B cell (primary cell): ENCODE measurements at regions not wholly inside any gene's neighbourhood (a gene's known extent, or its start where the extent isn't known, plus 50 kb on each side); places are given as distances from the start of the nearest gene placed in this dataset.

ENCODE experiments used
- ATAC-seq: fragments of 200-7000 bp; cut with Tn5 transposase; one replicate; pipeline ENCODE4 v1.10.0; 2021; ENCODE audit warnings: low read depth, mild to moderate bottlenecking, moderate number of reproducible peaks, moderate library complexity
- CTCF ChIA-PET: fragments of 350-600 bp; sonication (Branson Sonifier 250); formaldehyde crosslinking; loops from one replicate; lab custom pipeline; 2021; ENCODE audit warnings: antibody characterized with exemption, inconsistent platforms; lab: Charles Lee
- POLR2A ChIA-PET: fragments of 350-600 bp; sonication (Branson Sonifier 250); formaldehyde crosslinking; loops from one replicate; lab custom pipeline; 2021; ENCODE audit warnings: antibody characterized with exemption; lab: Charles Lee
- DNase-seq: peaks from one replicate; pipeline ENCODE4 v3.0.0; 2013
- H2AFZ ChIP-seq: 2 replicates; pipeline ENCODE4 v1.6.1; 2012; ENCODE audit warnings: mild to moderate bottlenecking, low read depth, low read length; ENCODE audit not compliant: insufficient read depth, poor library complexity, severe bottlenecking
- H3K27ac ChIP-seq, 2 donors: 1 replicate in 1 of 2; 2 replicates in 1 of 2; pipeline ENCODE4 v1.5.1; 2012 to 2013; ENCODE audit warnings: low read length in 2 of 2, mild to moderate bottlenecking in 2 of 2, moderate library complexity in 1 of 2
- H3K27me3 ChIP-seq, 4 experiments: fragments of 200-600 bp in 1 of 4; sonication (generic) in 1 of 4; replicated peaks in 1 of 4; 1 replicate in 2 of 4; 2 replicates in 2 of 4; pipeline versions ENCODE4 v1.6.1 to v1.7.0; 2013 to 2016; ENCODE audit warnings: low read length in 3 of 4, mild to moderate bottlenecking in 2 of 4, mixed read lengths in 1 of 4, moderate library complexity in 1 of 4; ENCODE audit not compliant: insufficient read depth in 4 of 4, control insufficient read depth in 3 of 4; ENCODE audit errors: control extremely low read depth in 1 of 4
- H3K36me3 ChIP-seq, 2 experiments: replicated peaks in 1 of 2; 1 replicate in 1 of 2; 2 replicates in 1 of 2; pipeline versions ENCODE4 v1.6.1 to v1.7.1; 2013; ENCODE audit warnings: low read length in 1 of 2; ENCODE audit not compliant: insufficient read depth in 2 of 2, control insufficient read depth in 1 of 2; ENCODE audit errors: control extremely low read depth in 1 of 2, extremely low read depth in 1 of 2
- H3K4me1 ChIP-seq, 2 donors: fragments of 200-600 bp in 1 of 2; sonication (generic) in 1 of 2; 1 replicate in 1 of 2; 2 replicates in 1 of 2; pipeline versions ENCODE4 v1.5.1 to v1.6.1; 2013 to 2017; ENCODE audit warnings: low read length in 2 of 2; ENCODE audit not compliant: control insufficient read depth in 2 of 2, insufficient read depth in 2 of 2
- H3K4me2 ChIP-seq: replicated peaks from 2 replicates; pipeline ENCODE3; 2012; ENCODE audit warnings: mild to moderate bottlenecking, low read depth, low read length; ENCODE audit not compliant: poor library complexity, severe bottlenecking
- H3K4me3 ChIP-seq, 5 experiments: fragments of 200-600 bp in 1 of 5; sonication (generic) in 1 of 5; 1 replicate in 3 of 5; 2 replicates in 2 of 5; pipeline versions ENCODE4 v1.5.1 to v1.7.0; 2011 to 2016; ENCODE audit warnings: low read length in 4 of 5, mild to moderate bottlenecking in 4 of 5, low read depth in 2 of 5, control low read depth in 1 of 5, moderate library complexity in 1 of 5; ENCODE audit not compliant: insufficient read depth in 1 of 5; ENCODE audit errors: control extremely low read depth in 1 of 5, extremely low read depth in 1 of 5
- H3K79me2 ChIP-seq: fragments of 200-600 bp; sonication (generic); one replicate; pipeline ENCODE4 v1.6.0; 2016; ENCODE audit warnings: low read length; ENCODE audit not compliant: control insufficient read depth, insufficient read depth
- H3K9ac ChIP-seq: fragments of 200-600 bp; sonication (generic); 2 replicates; pipeline ENCODE4 v1.6.1; 2017; ENCODE audit warnings: mild to moderate bottlenecking, low read length, moderate library complexity
- H3K9me3 ChIP-seq, 3 donors: one replicate each; pipeline versions ENCODE4 v1.6.1 to v1.7.1; 2013; ENCODE audit warnings: low read length in 2 of 3; ENCODE audit not compliant: control insufficient read depth in 2 of 3, insufficient read depth in 1 of 3; ENCODE audit errors: control extremely low read depth in 1 of 3
- H4K20me1 ChIP-seq: 2 replicates; pipeline ENCODE4 v1.6.0; 2012; ENCODE audit warnings: mild to moderate bottlenecking, low read length; ENCODE audit not compliant: insufficient read depth, control insufficient read depth, poor library complexity, severe bottlenecking
- H3K27ac Mint-ChIP-seq: one replicate; pipeline ENCODE4 v1.8.0; 2021; ENCODE audit warnings: mixed read lengths
- H3K27me3 Mint-ChIP-seq: one replicate; pipeline ENCODE4 v1.8.0; 2021; ENCODE audit warnings: mixed read lengths
- H3K4me1 Mint-ChIP-seq: one replicate; pipeline ENCODE4 v1.8.0; 2021; ENCODE audit warnings: mixed read lengths
- H3K4me3 Mint-ChIP-seq: one replicate; pipeline ENCODE4 v1.8.0; 2021; ENCODE audit warnings: mixed read lengths
- H3K9me3 Mint-ChIP-seq: one replicate; pipeline ENCODE4 v1.8.0; 2022; ENCODE audit warnings: mixed read lengths; ENCODE audit not compliant: insufficient read depth
- CTCF ChIP-seq: fragments of 200-600 bp; IDR thresholded peaks from one replicate; pipeline ENCODE4 v1.8.0; 2022; ENCODE audit warnings: antibody characterized with exemption, mild to moderate bottlenecking
- EZH2 ChIP-seq: IDR thresholded peaks from 2 replicates; pipeline ENCODE4 v1.6.1; 2012; ENCODE audit warnings: borderline replicate concordance, low read depth, mild to moderate bottlenecking, moderate library complexity, low read length; ENCODE audit not compliant: insufficient read depth, poor library complexity, severe bottlenecking
- WGBS: methylation state at CpG from one replicate; pipeline ENCODE4 v1.1.5; 2013; ENCODE audit warnings: missing lambda C conversion rate; ENCODE audit not compliant: insufficient coverage; 5-methylcytosine and 5-hydroxymethylcytosine counted together
- intact Hi-C: fragments of 100-400 bp; cut with micrococcal nuclease; formaldehyde crosslinking; loops from one replicate; pipeline ENCODE4 v1.10.0; 2022

- ChIA-PET CTCF (no interaction called here), POLR2A (no interaction called here)
- Mint-ChIP-seq H3K9me3 (peaks cover 2% of the 10 kb centered on the region), H3K27ac (no peak overlapping the region), H3K4me1 (no peaks in the 10 kb centered on the region), H3K4me3 (no peak overlapping the region), H3K27me3 (no peaks in the 10 kb centered on the region)
- H3K9ac ChIP-seq = no peak overlapping the region
- peaks cover 0 to 6% (median 0%) of the 10 kb centered on the region in 3 donors for H3K9me3 ChIP-seq
- no peaks in the 10 kb centered on the region for H3K4me1 ChIP-seq
- no peaks in the 10 kb centered on the region for H3K27me3 ChIP-seq
- H3K4me3 ChIP-seq = no peak overlapping the region
- DNase-seq (no peak), ATAC-seq (no peak)
- no peaks in the 10 kb centered on the region for H3K36me3 ChIP-seq
- no peaks in the 10 kb centered on the region for H4K20me1 ChIP-seq
- no peak overlapping the region for H3K4me2 ChIP-seq
- no peak overlapping the region for H3K27ac ChIP-seq
- no peak overlapping the region for H2AFZ ChIP-seq
- no peaks in the 10 kb centered on the region for H3K79me2 ChIP-seq
- intact Hi-C loops = no loop called here
- WGBS = no CpG with 5 or more reads among the region's 1 CpG
- TF ChIP-seq EZH2 = no peak
- TF ChIP-seq CTCF = no peak
Observed at GRCh38 chr6:54776891-54777290, 69.7 kb upstream of the FAM83B start.

- Histone ChIP-seq H3K27ac (no peak overlapping the region), H3K4me2 (no peak overlapping the region), H3K36me3 (no peaks in the 10 kb centered on the region), H4K20me1 (no peaks in the 10 kb centered on the region), H2AFZ (no peak overlapping the region), H3K9ac (no peak overlapping the region), H3K4me1 (no peaks in the 10 kb centered on the region), H3K79me2 (no peaks in the 10 kb centered on the region), H3K27me3 (no peaks in the 10 kb centered on the region), H3K9me3 (peaks cover 0 to 6% (median 0%) of the 10 kb centered on the region in 3 donors), H3K4me3 (no peak overlapping the region)
- Mint-ChIP-seq H3K27ac (no peak overlapping the region), H3K4me3 (no peak overlapping the region), H3K4me1 (no peaks in the 10 kb centered on the region), H3K27me3 (no peaks in the 10 kb centered on the region), H3K9me3 (no peaks in the 10 kb centered on the region)
- ChIA-PET CTCF (no interaction called here), POLR2A (no interaction called here)
- ATAC-seq (no peak), DNase-seq (no peak)
- TF ChIP-seq CTCF (no peak), EZH2 (no peak)
- intact Hi-C loops = no loop called here
Observed at GRCh38 chr6:54778731-54779130, 67.8 kb upstream of the FAM83B start.
